K562 (cell line): ENCODE measurements at regions not wholly inside any gene's neighbourhood (a gene's known extent, or its start where the extent isn't known, plus 50 kb on each side); places are given as distances from the start of the nearest gene placed in this dataset.

Experiments used
- CBFB ChIP-seq: sonication (generic); formaldehyde crosslinking; IDR thresholded peaks from 2 replicates; pipeline ENCODE4 v1.4.0; 2020; ENCODE audit warnings: mild to moderate bottlenecking, missing genetic modification reagents
- PHF8 ChIP-seq: fragments of 200-600 bp; sonication (generic); IDR thresholded peaks from 2 replicates; pipeline ENCODE4 v1.6.1; 2012; ENCODE audit warnings: mixed run types, mild to moderate bottlenecking, inconsistent platforms, low read length, moderate library complexity, borderline replicate concordance
- ZC3H11A ChIP-seq: IDR thresholded peaks from 2 replicates; pipeline ENCODE4 v1.6.1; 2012; ENCODE audit warnings: low read depth, low read length, improper control_type of control experiment
- ZEB2 ChIP-seq: fragments of 450-650 bp; IDR thresholded peaks from 2 replicates; pipeline ENCODE4 v1.6.1; 2016
- TF ChIP-seq, protein P1 (sequence below), 2 experiments: fragments of 450-650 bp; IDR thresholded peaks; 2 replicates each; pipeline ENCODE4 v1.6.1; 2018; ENCODE audit warnings: mild to moderate bottlenecking in 2 of 2, low read depth in 1 of 2; ENCODE audit not compliant: partially characterized antibody in 2 of 2
- TF ChIP-seq, protein P2 (sequence below), 3 experiments: IDR thresholded peaks in 2 of 3; conservative IDR thresholded peaks in 1 of 3; 2 replicates each; pipeline ENCODE4 v1.5.1; 2011 to 2012; ENCODE audit warnings: low read length in 3 of 3, mild to moderate bottlenecking in 3 of 3, control low read depth in 2 of 3, improper control_type of control experiment in 1 of 3, inconsistent platforms in 1 of 3, low read depth in 1 of 3, mixed read lengths in 1 of 3, moderate library complexity in 1 of 3; ENCODE audit not compliant: insufficient read depth in 2 of 3

DNA sequence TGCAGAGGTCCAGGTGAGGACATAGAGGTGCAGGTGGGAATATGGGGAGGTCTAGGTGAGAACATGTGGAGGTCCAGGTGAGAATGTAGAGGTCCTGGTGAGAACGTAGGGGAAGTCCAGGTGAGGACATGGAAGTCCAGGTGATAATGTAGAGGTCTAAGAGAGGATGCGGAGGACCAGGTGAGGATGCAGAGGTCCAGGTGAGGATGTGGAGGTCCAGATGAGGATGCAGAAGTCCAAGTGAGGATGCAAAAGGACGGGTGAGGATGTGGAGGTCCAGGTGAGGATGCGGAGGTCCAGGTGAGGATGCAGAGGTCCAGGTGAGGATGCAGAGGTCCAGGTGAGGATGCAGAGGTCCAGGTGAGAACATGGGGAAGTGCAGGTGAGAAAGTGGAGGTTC is 133.8 kb downstream of the MRPL36 start:
- TF ChIP-seq, protein P1, sequence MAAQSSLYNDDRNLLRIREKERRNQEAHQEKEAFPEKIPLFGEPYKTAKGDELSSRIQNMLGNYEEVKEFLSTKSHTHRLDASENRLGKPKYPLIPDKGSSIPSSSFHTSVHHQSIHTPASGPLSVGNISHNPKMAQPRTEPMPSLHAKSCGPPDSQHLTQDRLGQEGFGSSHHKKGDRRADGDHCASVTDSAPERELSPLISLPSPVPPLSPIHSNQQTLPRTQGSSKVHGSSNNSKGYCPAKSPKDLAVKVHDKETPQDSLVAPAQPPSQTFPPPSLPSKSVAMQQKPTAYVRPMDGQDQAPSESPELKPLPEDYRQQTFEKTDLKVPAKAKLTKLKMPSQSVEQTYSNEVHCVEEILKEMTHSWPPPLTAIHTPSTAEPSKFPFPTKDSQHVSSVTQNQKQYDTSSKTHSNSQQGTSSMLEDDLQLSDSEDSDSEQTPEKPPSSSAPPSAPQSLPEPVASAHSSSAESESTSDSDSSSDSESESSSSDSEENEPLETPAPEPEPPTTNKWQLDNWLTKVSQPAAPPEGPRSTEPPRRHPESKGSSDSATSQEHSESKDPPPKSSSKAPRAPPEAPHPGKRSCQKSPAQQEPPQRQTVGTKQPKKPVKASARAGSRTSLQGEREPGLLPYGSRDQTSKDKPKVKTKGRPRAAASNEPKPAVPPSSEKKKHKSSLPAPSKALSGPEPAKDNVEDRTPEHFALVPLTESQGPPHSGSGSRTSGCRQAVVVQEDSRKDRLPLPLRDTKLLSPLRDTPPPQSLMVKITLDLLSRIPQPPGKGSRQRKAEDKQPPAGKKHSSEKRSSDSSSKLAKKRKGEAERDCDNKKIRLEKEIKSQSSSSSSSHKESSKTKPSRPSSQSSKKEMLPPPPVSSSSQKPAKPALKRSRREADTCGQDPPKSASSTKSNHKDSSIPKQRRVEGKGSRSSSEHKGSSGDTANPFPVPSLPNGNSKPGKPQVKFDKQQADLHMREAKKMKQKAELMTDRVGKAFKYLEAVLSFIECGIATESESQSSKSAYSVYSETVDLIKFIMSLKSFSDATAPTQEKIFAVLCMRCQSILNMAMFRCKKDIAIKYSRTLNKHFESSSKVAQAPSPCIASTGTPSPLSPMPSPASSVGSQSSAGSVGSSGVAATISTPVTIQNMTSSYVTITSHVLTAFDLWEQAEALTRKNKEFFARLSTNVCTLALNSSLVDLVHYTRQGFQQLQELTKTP (IDR thresholded peaks at IDR 0.05; ENCODE audit: low read depth in 1 of 2, partially characterized antibody in 2 of 2) = no peak
- TF ChIP-seq CBFB = no peak
- no peak for TF ChIP-seq PHF8
- TF ChIP-seq ZEB2 = no peak
- no peak for TF ChIP-seq ZC3H11A
- TF ChIP-seq, protein P2, sequence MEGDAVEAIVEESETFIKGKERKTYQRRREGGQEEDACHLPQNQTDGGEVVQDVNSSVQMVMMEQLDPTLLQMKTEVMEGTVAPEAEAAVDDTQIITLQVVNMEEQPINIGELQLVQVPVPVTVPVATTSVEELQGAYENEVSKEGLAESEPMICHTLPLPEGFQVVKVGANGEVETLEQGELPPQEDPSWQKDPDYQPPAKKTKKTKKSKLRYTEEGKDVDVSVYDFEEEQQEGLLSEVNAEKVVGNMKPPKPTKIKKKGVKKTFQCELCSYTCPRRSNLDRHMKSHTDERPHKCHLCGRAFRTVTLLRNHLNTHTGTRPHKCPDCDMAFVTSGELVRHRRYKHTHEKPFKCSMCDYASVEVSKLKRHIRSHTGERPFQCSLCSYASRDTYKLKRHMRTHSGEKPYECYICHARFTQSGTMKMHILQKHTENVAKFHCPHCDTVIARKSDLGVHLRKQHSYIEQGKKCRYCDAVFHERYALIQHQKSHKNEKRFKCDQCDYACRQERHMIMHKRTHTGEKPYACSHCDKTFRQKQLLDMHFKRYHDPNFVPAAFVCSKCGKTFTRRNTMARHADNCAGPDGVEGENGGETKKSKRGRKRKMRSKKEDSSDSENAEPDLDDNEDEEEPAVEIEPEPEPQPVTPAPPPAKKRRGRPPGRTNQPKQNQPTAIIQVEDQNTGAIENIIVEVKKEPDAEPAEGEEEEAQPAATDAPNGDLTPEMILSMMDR (IDR thresholded peaks at IDR 0.05 in 2 of 3, conservative IDR thresholded peaks at IDR 0.05 in 1 of 3; ENCODE audit: insufficient read depth in 2 of 3, low read depth in 1 of 3, low read length in 3 of 3) = no peak
